ENCODE measurements at regions not wholly inside any gene's neighbourhood (a gene's known extent, or its start where the extent isn't known, plus 50 kb on each side); places are given as distances from the start of the nearest gene placed in this dataset.

- no peak overlapping the region for H3K27ac ChIP-seq
- H3K4me1 ChIP-seq: no peaks in the 10 kb centered on the region
- DNase-seq: no peak
- no peaks in the 10 kb centered on the region for H3K27me3 ChIP-seq
- no peak for TF ChIP-seq POLR2A (IDR thresholded peaks at IDR 0.05)
- TF ChIP-seq, protein P1, sequence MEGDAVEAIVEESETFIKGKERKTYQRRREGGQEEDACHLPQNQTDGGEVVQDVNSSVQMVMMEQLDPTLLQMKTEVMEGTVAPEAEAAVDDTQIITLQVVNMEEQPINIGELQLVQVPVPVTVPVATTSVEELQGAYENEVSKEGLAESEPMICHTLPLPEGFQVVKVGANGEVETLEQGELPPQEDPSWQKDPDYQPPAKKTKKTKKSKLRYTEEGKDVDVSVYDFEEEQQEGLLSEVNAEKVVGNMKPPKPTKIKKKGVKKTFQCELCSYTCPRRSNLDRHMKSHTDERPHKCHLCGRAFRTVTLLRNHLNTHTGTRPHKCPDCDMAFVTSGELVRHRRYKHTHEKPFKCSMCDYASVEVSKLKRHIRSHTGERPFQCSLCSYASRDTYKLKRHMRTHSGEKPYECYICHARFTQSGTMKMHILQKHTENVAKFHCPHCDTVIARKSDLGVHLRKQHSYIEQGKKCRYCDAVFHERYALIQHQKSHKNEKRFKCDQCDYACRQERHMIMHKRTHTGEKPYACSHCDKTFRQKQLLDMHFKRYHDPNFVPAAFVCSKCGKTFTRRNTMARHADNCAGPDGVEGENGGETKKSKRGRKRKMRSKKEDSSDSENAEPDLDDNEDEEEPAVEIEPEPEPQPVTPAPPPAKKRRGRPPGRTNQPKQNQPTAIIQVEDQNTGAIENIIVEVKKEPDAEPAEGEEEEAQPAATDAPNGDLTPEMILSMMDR (IDR thresholded peaks at IDR 0.05): no peak
- no peaks in the 10 kb centered on the region for H3K9me3 ChIP-seq
- 70 to 77% methylated on average over 3 of the region's 3 CpGs for WGBS, 2 donors
- intact Hi-C loops (cut with DNase I): no loop called here
- H3K36me3 ChIP-seq: no peaks in the 10 kb centered on the region
- no peak overlapping the region for H3K4me3 ChIP-seq (replicated peaks in 1 of 3)
Observed at GRCh38 chr3:168616915-168617314, 521.2 kb upstream of the GOLIM4 start.

DNA sequence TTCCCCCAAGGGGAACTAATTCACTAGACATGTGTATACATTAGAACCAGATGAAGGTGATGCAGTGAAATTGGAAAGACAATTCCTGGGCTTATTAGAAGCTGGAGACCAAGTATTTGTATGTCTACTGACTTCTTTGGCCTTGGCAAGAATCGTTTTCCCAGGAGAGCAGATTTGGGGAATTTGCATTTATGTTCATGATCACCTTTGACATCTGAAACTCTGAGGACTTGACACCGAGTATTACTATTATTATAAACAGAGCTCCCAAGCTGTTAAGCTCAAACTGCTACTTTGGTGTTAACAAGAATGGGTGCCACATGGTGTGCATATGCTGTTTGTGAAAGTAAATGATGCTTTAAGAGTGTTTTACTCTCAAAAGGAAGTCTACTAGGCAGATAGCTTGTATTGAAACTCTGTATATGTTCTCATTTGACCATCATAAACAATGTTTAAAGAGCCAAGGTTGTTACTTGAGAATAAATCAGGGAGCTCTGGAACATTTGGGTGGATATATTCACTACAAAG, 519.8 kb upstream of the GOLIM4 start:
- 42 to 49% methylated on average over 2 of the region's 2 CpGs for WGBS, 2 donors
- no peak overlapping the region for H3K27ac ChIP-seq
- H3K4me3 ChIP-seq (replicated peaks in 1 of 3): no peak overlapping the region
- H3K9me3 ChIP-seq: no peaks in the 10 kb centered on the region
- no peaks in the 10 kb centered on the region for H3K4me1 ChIP-seq
- intact Hi-C loops (cut with DNase I): no loop called here
- no peak for DNase-seq
- H3K36me3 ChIP-seq: no peaks in the 10 kb centered on the region
- H3K27me3 ChIP-seq: no peaks in the 10 kb centered on the region
- TF ChIP-seq, protein P1 (IDR thresholded peaks at IDR 0.05): no peak
- TF ChIP-seq POLR2A (IDR thresholded peaks at IDR 0.05): no peak

- H3K9me3 ChIP-seq: no peaks in the 10 kb centered on the region
- 64 to 78% methylated on average over 5 of the region's 5 CpGs for WGBS, 2 donors
- no peak overlapping the region for H3K27ac ChIP-seq
- intact Hi-C loops (cut with DNase I): no loop called here
- DNase-seq: no peak
- TF ChIP-seq, protein P1 (IDR thresholded peaks at IDR 0.05): no peak
- TF ChIP-seq POLR2A (IDR thresholded peaks at IDR 0.05): no peak
- H3K4me1 ChIP-seq: no peaks in the 10 kb centered on the region
- no peak overlapping the region for H3K4me3 ChIP-seq (replicated peaks in 1 of 3)
- H3K27me3 ChIP-seq: no peaks in the 10 kb centered on the region
- H3K36me3 ChIP-seq: no peaks in the 10 kb centered on the region
Observed at GRCh38 chr3:168613151-168613550, 517.4 kb upstream of the GOLIM4 start.

DNA sequence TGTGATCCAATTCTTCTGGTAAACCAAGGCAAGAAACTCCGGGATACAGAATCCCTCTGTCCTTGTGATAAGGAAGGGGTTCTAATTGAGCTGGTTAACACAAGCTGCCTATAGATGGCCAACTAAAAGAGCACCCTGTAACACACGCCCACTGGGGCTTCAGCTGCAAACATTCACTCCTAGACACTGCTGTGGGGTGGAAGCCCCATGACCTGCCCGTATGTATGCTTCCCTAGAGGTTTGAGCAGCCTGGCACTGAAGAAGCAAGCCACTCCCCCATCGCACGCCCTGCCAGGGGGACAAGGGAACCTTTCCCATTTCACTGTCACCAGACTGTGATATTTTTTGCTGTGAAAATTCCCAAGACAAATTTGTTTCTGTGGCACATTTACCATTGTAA, 516.9 kb upstream of the GOLIM4 start:
- DNase-seq: no peak
- intact Hi-C loops (cut with DNase I): no loop called here
- Histone ChIP-seq H3K36me3 (no peaks in the 10 kb centered on the region), H3K4me3 (replicated peaks in 1 of 3) (no peak overlapping the region), H3K9me3 (no peaks in the 10 kb centered on the region), H3K4me1 (no peaks in the 10 kb centered on the region), H3K27ac (no peak overlapping the region), H3K27me3 (no peaks in the 10 kb centered on the region)
- 84 to 88% methylated on average over 5 of the region's 5 CpGs for WGBS, 2 donors
- TF ChIP-seq, protein P1 (IDR thresholded peaks at IDR 0.05): no peak
- no peak for TF ChIP-seq POLR2A (IDR thresholded peaks at IDR 0.05)

DNA sequence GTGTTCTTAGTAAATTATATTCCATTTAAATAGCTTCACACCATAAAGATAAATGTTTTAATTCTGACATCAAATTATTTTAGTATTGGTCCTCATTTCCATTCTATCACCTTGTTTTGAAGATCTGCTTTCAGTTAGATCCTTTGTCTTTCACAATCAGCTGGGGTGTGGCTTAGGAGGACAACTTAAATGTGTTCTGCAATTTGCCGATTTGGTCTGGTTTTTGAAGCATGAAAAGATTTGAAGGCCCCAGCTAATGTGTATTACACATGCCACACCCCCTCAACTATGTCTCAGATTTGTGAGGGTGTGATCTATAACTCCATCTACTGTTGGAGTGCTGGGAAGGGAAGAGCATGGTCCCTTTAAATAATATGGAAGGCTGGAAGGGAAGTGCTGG, 516.1 kb upstream of the GOLIM4 start:
- WGBS, 2 donors: 90 to 93% methylated on average over 1 of the region's 1 CpG
- no peak overlapping the region for H3K4me3 ChIP-seq (replicated peaks in 1 of 3)
- H3K9me3 ChIP-seq: no peaks in the 10 kb centered on the region
- no peak overlapping the region for H3K27ac ChIP-seq
- intact Hi-C loops (cut with DNase I): no loop called here
- TF ChIP-seq POLR2A (IDR thresholded peaks at IDR 0.05): no peak
- TF ChIP-seq, protein P1 (IDR thresholded peaks at IDR 0.05): no peak
- no peaks in the 10 kb centered on the region for H3K36me3 ChIP-seq
- H3K4me1 ChIP-seq: no peaks in the 10 kb centered on the region
- DNase-seq: no peak
- H3K27me3 ChIP-seq: no peaks in the 10 kb centered on the region

All from thyroid gland (tissue), 4 donors.